GM21825 (cell line): ENCODE measurements at regions not wholly inside any gene's neighbourhood (a gene's known extent, or its start where the extent isn't known, plus 50 kb on each side); places are given as distances from the start of the nearest gene placed in this dataset.

Experiments
- ATAC-seq: cut with Tn5 transposase; IDR thresholded peaks from one replicate; pipeline ENCODE4 v1.9.1; 2021; ENCODE audit warnings: mild to moderate bottlenecking, moderate library complexity; ENCODE audit not compliant: unreplicated experiment

DNA sequence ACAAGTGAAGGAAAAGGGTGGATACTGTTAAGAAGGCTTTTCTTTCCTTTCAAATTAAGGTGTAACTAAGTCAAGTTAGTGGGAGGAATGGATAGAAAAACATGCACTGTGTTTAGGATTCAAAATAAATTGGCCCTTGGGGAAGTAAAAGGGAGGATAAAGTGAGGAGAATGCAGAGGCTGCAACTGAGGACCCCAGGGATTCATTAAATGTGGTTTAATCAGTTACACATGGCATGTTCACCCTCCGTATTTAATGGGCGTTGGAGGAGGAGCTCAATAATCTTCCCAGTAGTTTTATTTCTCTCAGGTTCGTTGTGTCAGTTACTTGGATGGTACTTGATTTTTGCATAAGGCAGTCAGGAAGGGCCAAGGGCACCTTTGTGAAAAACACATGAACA lies 966.3 kb downstream of the JRKL start:
- no peak for ATAC-seq

DNA sequence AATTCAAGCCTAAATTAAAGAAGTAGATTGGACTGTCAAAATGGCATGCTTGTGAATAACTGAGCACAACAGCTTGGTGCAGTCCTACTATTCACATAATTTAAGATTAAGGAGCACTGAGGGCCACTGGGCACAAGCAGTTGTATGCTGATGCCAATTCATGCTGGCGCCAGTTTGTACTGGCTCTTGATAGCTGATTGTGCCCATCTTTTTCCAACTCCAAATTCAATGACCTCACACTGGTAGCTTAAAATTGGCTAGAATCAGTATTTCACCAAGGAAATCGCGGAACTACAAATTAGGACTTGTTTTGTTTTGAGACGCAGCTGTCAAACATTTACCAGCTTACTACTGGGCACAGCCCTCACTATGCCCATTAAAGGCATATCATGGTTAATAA lies 969.2 kb downstream of the JRKL start:
- ATAC-seq, result no peak

DNA sequence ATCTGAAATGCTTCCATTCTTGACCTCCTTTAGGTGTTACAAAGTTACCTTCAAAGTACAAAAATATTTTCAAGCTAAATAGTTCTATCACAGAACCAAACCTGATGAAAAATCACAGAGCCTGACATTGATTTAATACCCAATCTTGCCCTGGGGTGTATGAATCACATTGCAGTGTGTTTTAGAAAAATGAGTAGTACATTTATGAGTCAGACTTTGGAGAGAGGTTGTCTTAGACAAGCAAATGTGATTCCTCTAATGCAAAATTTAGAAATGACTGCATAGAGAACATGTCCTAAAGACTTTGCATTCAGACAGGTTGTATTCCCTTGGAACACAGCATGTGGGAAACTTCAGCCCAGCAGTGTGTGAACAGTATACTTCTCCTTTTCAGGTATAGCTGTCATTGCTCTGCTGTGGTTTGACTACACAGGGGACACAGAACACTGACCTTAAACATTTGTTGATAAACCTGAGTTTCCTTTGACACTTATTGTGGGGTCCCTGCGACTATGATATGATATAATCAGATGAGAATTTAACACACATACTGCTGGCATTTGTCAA lies 972.1 kb downstream of the JRKL start:
- no peak for ATAC-seq

DNA sequence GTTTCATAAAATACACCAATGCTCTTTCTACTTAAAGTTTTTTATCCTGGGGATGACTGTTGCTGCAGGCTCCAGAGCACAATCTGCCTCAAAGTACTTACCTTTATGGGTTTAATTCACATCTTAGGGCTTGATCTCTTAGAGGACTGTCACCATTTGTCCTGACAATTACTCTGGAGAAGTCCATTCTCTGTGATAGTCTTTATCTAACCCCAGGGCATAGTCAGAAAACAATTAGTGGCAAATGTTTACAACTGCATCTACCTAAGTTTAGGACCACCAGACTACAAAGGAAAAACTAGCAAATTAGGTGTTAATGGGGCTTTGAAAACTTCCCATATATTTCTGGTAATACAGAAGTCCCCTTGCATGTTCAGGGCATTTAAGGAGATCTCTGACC lies 973.5 kb downstream of the JRKL start:
- ATAC-seq, result no peak

DNA sequence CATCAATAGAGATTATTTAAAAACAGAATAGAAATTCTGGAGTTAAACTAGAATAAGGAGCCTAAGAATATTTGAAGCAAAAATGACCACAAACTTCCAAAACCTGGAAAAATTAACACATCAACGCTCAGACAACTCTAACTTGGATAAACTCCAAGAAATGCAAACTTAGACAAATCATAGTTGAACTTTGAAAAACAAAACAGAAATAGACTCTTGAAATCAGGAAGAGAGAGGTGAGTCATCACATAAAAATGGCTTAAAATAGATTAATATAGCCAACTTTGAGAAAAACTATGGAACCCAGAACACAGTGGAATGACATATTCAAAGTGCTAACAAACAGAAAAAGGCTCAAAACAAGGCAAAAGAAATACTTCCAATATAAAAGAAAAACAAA lies 974.2 kb downstream of the JRKL start:
- no peak for ATAC-seq

DNA sequence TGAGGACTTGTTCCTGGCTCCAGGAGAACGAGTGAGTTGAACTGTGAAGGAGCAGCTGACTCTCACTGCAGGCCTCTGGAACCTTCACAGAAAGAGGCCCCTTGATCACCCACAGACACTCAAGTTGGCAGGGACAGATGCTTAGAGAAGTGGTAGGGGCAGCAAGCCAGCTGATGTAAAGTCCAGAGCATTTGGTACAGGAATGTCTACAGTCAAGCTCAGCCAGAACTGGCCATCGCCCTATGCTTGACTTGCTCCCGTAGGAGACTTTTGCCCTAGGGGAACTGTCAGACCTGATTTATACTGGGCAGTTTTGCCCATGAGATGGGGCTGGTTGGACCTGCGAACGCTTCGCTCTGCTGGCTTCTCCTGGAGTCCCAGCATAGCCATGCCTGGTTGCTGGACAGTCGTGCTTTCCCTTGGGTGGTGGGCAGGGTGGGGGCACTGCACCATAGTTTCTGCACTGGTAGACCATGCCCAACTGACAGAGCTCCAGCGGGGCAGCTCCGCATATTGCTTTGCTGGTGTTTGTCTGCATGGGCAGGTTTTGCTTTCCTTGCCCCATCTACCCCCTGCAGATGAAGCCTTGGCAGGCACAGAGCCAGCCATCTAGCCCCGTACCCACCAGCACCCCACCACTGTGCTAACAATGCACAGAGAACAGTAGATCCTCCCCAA lies 977.7 kb downstream of the JRKL start:
- no peak for ATAC-seq

DNA sequence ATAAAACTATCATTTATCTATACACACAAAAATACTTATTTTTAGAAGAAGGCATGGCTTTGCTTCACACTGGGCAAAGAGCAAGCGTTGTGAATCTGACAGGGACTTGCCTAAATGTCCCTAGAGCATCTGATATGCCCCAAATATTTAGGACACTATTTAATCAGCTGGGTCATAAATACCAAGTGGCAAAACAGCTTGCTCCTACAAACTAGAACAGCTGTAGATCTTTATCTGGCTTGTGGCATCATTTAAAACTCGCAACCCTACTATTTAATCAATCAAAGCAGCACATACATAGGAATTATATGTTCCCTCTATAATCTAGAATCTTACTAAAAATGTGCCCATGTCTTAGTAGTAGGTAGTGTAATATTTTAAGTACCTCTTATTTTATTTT lies 999.5 kb downstream of the JRKL start:
- ATAC-seq, result no peak

DNA sequence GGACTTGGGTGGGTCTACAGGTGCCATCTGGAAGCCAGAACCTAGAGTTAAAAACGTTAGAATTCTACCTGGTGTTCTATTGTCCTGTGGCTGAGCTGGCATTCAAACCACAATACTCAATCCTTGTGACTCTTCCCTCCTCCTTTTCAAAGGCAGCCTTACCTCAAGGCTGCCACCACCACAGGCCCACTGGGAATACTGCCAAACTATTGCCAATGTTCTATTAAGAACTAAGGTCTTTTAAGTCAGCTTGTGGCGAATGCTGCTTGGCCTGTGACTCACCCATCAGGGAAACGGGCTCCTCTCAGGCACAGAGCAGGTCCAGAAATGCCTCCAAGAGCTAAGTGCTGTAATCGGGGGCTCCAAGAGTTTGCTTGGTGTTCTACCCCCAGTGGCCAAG lies 1008.4 kb downstream of the JRKL start:
- ATAC-seq, result no peak

DNA sequence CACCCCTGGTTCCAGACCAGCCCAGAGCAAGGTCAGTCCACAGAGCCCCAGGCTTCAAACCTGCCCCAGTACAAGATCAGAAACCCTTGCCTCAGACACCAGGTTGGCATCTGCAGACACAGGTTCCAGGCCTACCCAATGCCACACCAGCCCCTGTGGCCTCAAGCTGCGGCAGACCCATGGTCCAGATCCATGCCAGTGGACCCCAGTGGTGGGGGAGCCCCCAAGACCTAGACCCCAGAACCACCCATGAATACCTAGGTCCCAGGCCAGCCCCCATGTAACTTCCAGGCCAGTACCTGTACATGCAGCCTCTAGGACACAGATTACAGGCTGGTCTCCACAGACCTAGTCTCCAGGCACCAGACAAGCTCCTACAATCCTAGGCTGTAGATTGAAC lies 1019.3 kb downstream of the JRKL start:
- no peak for ATAC-seq

DNA sequence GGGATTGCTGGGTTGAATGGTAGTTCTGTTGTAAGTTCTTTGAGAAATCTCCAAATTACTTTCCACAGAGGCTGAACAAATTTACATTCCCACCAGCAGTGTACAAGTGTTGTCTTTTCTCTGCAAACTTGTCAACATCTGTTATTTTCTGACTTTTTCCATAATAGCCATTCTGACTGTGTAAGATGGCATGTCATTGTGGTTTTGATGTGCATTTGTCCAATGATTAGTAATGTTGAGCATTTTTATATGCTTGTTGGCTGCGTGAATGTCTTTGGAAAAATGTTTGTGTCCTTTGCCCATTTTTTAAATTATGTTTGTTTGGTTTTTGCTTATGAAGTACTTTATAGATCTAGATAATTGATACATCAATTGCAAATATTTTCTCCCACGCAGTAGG lies 1025.0 kb downstream of the JRKL start:
- no peak for ATAC-seq

DNA sequence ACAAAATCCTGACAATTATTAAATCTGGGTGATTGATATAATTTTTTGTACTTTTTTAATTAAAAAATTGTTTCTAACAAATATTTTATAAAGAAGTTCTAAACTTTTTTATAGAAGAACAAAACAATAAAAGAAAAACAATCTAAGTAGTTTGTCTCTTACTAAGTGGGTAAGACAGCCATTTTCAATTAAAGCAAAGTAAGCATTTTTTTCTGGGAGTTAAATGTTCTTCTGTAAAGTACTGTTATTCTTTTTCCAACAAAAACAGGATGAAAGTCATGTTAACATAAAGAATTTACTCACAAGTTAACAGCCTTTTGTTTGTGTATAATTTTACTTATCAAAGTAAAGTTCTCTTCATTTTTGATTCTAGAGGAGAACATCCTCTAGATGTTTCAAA lies 1029.9 kb downstream of the JRKL start:
- ATAC-seq, result no peak

DNA sequence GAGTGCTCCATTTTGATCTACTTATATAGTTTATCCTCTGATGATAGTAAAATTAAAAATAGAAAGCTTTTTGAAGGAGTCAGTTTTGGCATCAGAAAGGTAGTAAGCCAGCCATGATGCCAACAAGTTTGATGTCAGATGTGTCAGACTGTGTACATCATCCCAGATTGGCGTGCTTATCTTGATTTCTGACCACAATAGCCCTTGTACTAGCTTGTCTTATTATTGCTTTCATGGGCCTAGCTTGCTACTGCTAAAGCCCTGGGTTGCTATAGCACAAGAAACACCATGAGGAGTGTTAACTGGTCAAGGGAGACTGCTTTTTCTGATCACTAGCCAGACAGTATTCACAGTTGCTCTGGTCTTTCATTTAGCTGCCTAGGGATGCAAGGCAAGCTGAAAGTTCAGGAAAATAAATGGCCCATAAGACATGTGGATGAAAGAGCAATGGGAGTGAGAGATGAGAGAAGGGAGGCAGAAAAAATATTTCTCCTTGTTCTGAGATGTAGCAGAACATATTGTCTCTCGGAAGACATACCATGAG lies 1038.5 kb downstream of the JRKL start:
- no peak for ATAC-seq

DNA sequence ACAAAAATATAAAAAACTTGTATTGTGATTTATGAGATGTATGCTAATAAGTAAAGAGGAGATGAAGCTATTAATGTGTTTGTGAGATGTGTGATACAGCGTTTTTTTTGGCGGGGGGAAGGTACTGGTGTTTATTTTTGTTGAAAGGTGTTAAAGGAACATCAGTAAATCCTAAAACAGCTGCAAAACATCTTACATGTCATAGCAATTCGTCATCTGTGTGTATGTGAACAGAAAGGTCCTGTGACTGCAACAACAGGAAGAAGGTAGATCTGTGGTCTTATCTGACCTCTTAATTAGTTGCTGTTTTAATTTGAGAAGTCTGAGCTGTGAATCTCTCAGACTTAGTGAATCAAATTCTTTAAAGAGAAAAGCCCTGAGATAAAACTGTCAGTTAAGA lies 1041.1 kb downstream of the JRKL start:
- no peak for ATAC-seq

DNA sequence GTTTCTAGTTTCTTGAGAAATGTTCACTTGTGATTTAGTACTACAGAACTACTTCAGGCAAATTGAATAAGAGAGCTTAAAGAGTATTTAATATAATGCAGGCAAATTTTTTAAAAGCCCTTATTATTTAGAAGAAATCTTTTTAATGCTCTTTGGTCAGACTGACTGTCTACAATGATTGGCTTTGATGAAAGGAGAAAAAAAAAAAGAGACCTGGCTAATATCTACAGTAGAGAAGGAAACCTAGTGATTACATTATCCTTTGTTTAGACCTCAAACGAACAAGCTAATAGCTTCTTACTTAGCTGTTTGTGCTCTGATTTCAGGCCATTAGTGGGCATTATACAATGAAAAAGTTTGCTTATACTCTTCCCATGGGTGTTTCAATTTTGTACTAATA lies 1043.1 kb downstream of the JRKL start:
- no peak for ATAC-seq

DNA sequence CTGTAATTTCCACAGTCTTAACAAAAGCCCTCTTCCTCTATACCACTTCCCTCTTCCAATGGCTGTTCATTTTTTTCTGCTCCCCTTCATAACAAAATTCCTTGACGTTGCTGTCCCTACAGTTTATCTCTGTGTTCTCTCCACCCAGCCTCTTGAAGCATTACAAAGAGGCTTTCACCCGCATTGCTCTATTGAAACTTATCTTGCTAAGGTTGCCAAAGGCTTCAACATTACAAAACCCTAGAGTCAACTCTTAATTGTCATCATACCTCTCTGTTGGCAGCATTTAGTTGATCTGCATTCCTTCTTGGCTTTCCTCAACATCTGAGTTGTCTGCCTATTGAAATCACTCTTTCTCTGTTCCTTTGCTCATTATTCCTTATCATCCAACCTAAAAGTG lies 1055.7 kb downstream of the JRKL start:
- no peak for ATAC-seq

DNA sequence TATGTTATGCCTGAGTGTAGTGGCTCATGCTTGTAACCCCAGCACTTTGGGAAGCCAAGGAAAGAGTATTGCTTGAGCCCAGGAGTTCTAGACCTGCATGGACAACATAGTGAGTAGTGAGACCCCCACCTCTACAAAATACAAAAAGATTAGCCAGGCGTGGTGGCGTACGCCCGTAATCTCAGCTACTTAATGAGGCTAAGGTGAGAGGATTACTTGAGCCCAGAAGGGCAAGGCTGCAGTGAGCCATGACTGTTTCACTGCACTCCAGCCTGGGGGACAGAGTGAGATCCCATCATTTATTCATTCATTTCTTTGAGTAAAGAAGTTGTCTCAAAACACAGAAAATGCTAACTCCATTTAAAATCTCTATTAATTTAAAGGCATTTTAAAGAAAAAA lies 1061.6 kb downstream of the JRKL start:
- no peak for ATAC-seq

DNA sequence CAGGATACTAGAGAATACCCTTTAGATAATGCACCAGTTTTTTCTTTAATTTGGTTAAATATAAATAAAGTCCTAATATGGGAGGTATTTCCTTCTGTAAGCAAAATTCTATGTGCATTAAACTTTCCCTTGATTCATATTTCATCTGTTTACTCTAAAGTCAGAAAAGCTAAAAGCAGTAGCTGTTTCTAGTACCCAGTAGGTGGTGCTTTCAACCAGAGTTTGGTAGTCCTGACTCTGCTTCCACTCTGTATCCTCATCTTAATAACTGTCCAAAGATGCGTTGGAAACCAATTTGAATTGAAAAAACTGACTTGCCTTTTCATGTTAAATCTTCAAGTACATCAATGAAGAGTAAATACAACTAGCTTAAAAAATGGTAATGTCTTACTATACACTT lies 1065.2 kb downstream of the JRKL start:
- no peak for ATAC-seq

DNA sequence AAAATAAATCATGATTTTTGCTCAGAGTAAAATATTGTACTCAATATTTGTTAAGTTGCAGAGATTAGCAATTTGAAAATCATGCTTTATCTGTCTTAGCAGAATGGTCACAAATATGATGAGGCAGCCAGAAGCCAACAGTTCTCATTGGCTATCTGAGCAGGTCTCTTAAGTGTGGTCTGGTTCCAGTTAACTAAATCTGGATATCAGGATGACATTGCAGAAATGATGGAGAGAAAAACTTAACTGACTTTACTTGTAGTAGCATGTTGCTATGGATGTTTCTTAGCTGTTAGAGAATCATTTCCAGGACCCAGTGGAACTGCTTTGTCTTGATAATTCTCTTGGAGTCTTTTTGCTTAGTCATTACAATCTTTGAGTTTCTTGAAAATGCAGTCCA lies 1070.3 kb downstream of the JRKL start:
- ATAC-seq, result no peak

DNA sequence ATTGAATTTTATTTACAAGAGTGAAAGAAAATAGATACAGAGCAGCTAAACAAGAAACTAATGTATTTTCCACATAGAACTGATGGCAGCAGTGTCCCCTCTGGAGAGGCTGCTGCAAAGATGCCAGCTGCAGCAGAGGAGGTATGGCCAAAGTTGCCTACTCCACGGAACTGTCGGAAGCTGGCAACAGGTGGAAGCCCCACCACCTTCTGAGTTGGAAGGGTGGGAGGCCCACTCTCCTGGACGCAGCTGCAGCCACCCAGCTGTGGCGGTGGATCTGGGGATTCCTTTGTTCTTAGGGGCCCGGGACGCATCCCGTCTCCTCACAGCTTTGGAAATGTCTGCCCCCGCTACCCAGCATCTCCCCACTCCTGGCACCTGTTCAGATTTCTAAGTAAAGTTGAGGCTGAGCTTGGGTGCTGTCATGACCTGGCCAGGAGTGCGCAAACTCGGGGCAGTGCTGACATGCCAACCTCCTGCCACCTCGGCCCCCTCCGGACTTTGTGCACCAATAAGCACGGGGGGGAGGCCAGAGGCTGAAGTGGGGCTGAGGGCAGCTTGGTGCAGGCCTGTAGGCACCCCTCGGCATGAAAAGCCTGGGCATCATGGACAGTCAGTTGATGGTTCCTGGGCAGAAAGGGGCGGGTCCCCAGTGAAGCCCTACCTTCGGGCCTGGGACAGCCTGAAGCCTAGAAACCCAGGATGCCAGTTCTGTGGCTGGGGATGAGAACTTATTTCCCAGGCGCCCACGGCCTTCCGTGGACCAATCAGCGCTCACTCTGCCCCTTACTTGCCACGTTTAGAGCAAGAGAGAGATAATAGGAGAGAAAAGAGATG lies 1071.4 kb downstream of the JRKL start:
- no peak for ATAC-seq

DNA sequence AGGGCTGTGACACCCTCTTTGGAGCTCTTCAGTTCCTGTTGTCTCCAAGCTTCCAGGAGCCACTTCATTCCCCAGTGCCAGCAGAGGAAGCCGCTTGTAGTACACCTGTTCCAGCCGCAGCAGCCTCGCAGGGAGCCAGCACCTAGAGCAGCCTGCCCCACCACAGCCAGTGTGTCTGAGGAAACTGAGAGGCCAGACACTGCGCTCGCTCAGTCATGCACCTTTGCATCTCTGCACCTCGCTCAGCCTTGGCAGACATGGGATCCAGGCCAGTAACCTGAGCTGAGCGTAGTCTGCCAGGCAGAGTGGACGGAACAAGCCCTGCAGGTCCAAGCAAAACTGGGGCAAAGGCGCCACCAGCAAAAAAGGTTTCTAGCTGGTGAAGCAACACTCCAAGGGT lies 1072.1 kb downstream of the JRKL start:
- ATAC-seq, result no peak

DNA sequence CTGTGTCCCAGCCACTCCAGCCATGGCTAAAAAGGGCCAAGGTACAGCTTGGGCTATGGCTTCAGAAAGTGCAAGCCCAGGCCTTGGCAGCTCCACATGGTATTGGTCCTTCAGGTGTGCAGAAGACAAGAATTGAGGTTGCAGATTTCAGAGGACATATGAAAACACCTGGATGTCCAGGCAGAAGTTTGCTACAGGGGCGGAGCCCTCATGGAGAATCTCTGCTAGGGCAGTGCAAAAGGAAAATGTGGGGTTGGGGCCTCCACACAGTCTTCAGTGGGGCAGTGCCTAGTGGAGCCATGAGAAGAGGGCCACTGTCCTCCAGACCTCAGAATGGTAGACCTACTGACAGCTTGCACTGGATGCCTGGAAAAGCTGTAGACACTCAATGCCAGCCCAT lies 1074.1 kb downstream of the JRKL start:
- ATAC-seq, result no peak

DNA sequence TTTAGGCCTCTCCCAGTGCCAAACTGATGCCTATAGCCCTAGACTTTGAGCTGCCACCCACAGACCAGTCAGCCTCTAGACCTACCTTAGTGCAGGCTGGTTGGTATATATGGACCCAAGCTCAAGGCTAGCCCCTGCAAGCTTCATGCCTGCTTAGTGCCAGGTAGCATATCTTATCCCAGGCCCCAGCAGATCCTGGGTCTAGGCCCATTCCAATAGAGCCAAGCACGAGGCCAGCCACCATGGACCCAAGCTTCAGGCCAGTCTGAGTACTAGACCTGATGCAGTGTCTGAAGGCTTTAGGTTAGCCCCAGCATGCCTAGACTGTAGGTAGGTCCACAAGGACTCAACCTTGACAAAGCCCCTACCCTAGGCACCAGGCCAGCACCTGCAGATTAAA lies 1081.7 kb downstream of the JRKL start:
- no peak for ATAC-seq
